ENCODE measurements at regions not wholly inside any gene's neighbourhood (a gene's known extent, or its start where the extent isn't known, plus 50 kb on each side); places are given as distances from the start of the nearest gene placed in this dataset.

DNA sequence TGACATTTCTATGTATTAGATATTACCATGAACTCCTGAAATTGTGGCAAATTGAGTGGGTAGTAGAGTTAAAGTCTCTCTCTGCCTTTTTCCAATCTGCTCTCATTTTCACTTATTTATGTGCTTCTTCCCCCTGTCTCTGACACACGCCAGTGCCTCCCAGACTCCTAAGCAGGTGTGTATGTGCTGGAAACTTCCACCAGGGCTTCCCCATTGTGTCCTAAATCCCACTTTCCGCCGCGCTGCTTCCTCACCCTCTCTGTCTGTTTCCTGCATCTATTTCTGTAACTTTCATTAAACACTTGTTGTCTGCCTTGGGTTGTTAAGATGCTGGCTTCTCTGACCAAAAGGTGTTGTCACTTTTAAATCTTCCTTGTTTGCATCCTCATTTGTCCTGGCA lies 97.6 kb upstream of the HDGFL1 start:
- peaks cover 0 to 40% of the 10 kb centered on the region in 2 donors for H3K4me1 ChIP-seq
- peak overlapping the region; percentile 37 to 49 for H3K27ac ChIP-seq
- no peak overlapping the region for H3K4me3 ChIP-seq
- no peak for DNase-seq (ENCODE audit: low spot score)
- H3K9me3 ChIP-seq = no peaks in the 10 kb centered on the region
- TF ChIP-seq, protein P1, sequence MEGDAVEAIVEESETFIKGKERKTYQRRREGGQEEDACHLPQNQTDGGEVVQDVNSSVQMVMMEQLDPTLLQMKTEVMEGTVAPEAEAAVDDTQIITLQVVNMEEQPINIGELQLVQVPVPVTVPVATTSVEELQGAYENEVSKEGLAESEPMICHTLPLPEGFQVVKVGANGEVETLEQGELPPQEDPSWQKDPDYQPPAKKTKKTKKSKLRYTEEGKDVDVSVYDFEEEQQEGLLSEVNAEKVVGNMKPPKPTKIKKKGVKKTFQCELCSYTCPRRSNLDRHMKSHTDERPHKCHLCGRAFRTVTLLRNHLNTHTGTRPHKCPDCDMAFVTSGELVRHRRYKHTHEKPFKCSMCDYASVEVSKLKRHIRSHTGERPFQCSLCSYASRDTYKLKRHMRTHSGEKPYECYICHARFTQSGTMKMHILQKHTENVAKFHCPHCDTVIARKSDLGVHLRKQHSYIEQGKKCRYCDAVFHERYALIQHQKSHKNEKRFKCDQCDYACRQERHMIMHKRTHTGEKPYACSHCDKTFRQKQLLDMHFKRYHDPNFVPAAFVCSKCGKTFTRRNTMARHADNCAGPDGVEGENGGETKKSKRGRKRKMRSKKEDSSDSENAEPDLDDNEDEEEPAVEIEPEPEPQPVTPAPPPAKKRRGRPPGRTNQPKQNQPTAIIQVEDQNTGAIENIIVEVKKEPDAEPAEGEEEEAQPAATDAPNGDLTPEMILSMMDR (IDR thresholded peaks at IDR 0.05) = no peak
- H3K36me3 ChIP-seq = no peaks in the 10 kb centered on the region
- no peaks in the 10 kb centered on the region for H3K27me3 ChIP-seq

DNA sequence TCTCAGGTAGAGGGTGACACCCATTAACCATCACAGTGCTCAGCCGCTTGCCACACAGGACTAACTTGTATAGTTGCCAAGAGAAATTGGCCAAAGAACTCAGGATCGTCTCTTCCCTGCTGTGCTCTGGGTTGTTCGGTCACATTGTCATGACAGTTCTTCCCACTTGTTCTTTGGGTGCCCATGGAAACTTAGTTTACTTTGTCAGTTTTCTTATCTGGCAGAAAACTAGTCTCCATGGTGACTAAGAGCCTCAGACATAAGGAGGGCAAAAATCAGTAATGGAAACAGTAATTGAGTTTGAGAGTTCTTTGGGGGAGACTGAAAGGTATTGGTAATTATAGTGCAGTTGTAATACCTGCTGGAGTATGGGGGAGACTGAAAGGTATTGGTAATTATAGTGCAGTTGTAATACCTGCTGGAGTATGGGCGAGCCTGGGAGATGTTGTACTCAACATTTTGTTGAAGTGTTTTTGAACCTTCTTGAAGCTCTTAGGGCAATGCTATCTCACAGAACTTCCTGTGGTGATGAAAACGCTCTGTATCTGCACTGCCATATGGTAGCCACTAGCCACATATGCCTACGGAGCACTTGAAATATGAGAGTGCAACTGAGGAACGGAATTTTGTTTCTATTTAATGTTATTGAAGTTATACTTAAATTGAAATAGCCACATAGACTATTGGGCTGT lies 95.2 kb upstream of the HDGFL1 start:
- Histone ChIP-seq H3K4me1 (peaks cover 0 to 33% of the 10 kb centered on the region in 2 donors), H3K27me3 (no peaks in the 10 kb centered on the region), H3K9me3 (no peaks in the 10 kb centered on the region), H3K27ac (no peak overlapping the region), H3K36me3 (no peaks in the 10 kb centered on the region), H3K4me3 (no peak overlapping the region)
- DNase-seq (ENCODE audit: low spot score) = no peak
- TF ChIP-seq, protein P1 (IDR thresholded peaks at IDR 0.05) = no peak

DNA sequence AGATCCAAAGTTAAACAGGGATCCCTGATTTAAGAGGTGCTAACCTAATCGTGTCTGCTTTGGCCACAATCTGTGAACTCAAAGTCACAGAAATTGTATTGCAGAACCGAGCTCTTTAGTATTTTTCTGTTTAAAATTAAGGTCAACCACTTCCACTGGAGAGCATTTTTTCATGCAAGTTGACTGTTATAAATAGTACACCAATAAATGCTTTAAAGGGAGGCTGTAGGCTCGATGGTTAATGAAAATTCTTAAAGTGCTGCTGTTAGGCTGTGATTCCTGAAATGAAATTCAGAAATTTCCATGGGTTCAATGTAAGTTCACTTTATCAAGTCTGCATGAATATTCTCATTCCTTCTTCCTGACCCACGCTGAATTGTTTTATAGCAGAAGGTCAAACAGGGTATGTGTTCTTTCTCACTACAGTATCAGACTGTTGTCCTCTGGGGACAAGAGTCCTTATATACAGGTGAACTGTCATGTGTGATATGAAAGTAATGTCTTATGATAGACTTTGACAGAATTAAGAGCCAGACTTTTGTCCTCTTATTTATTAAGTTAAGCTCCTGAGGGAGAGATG lies 92.5 kb upstream of the HDGFL1 start:
- TF ChIP-seq, protein P1 (IDR thresholded peaks at IDR 0.05) = no peak
- Histone ChIP-seq H3K4me3 (no peak overlapping the region), H3K27me3 (no peaks in the 10 kb centered on the region), H3K27ac (no peak overlapping the region), H3K4me1 (peaks cover 0 to 14% of the 10 kb centered on the region in 2 donors), H3K9me3 (no peaks in the 10 kb centered on the region), H3K36me3 (no peaks in the 10 kb centered on the region)
- no peak for DNase-seq (ENCODE audit: low spot score)

DNA sequence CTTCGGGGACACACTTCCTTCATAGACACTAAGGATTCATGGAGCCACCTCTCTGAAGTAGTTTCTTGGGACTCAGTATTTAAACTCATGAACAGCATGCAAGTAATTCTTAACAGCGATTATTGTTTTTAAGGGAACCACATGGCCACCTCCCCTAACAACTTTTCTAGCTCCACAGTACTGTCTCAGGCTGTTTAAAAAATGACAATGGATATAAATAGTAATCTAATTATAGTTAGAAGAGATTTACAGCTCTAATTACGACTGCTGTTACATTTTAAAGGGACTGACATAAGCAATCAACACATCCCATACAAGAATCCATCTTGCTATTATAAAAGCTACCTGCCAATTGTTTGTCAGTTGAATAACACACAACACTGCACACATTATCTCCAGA lies 72.1 kb upstream of the HDGFL1 start:
- no peaks in the 10 kb centered on the region for H3K4me1 ChIP-seq
- no peak overlapping the region for H3K4me3 ChIP-seq
- H3K36me3 ChIP-seq = no peaks in the 10 kb centered on the region
- TF ChIP-seq, protein P1 (IDR thresholded peaks at IDR 0.05) = no peak
- no peaks in the 10 kb centered on the region for H3K9me3 ChIP-seq
- no peak overlapping the region for H3K27ac ChIP-seq
- no peaks in the 10 kb centered on the region for H3K27me3 ChIP-seq
- DNase-seq (ENCODE audit: low spot score) = no peak

DNA sequence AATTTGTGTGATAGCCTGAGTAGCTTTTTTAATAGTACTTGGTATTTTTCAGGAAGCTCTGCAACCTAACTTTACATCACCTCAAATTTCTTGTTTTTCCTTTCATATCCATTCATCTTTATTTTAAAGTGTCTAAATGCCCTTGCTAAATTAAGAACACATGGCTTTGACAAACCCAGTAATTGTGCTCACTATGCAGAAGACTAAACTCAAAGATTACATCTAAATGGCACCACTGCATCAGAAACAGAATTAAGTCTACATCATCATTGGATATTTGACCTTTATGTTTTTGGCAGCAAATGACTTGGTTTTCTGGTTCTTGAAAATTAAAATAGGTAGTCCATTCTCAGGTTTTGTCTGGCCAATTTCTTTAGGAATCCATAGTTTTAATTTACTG lies 69.6 kb upstream of the HDGFL1 start:
- Histone ChIP-seq H3K9me3 (no peaks in the 10 kb centered on the region), H3K36me3 (no peaks in the 10 kb centered on the region), H3K27me3 (no peaks in the 10 kb centered on the region), H3K4me3 (no peak overlapping the region), H3K4me1 (no peaks in the 10 kb centered on the region), H3K27ac (no peak overlapping the region)
- TF ChIP-seq, protein P1 (IDR thresholded peaks at IDR 0.05) = no peak
- no peak for DNase-seq (ENCODE audit: low spot score)

DNA sequence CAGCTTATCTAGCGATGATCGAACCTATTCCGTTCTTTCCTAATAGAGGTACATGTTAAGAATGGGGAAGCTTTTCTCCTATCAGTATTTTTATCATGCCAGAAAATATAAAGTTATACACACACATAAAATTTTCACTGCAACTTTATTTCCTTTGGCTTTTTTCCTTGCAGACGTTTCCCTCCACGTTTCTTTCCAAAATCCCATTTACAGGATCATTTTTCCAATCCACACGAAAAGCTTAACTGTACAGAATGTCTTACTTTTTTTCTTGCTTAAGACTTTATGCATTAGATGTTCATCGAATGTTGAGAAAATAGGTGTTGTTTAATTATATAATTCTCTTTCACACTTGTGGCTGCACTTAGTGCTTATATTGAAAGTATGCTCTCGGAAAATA lies 62.9 kb upstream of the HDGFL1 start:
- no peaks in the 10 kb centered on the region for H3K9me3 ChIP-seq
- TF ChIP-seq, protein P1 (IDR thresholded peaks at IDR 0.05) = no peak
- H3K27me3 ChIP-seq = no peaks in the 10 kb centered on the region
- H3K4me1 ChIP-seq = no peaks in the 10 kb centered on the region
- H3K36me3 ChIP-seq = no peaks in the 10 kb centered on the region
- no peak overlapping the region for H3K27ac ChIP-seq
- no peak for DNase-seq (ENCODE audit: low spot score)
- no peak overlapping the region for H3K4me3 ChIP-seq

Data from right atrium auricular region (tissue), 2 donors.